ENCODE measurements at regions not wholly inside any gene's neighbourhood (a gene's known extent, or its start where the extent isn't known, plus 50 kb on each side); places are given as distances from the start of the nearest gene placed in this dataset.

- FAIRE-seq: no peak
These were observed 276.2 kb upstream of the PLSCR5 start for GRCh38 chr3:146881356-146881755.

GRCh38 chr3:146873748-146874147 lies 268.6 kb upstream of the PLSCR5 start:
- DNase-seq (ENCODE audit: extremely low spot score, insufficient read length, low read depth) (no peak), FAIRE-seq (no peak)

More at GRCh38 chr3:146881356-146881755, 276.2 kb upstream of the PLSCR5 start:
- DNase-seq (ENCODE audit: extremely low spot score, insufficient read length, low read depth): no peak

- DNase-seq (ENCODE audit: extremely low spot score, insufficient read length, low read depth) (no peak), FAIRE-seq (no peak)
These were observed 260.1 kb upstream of the PLSCR5 start for GRCh38 chr3:146865175-146865755.

GRCh38 chr3:146861262-146861661 lies 256.1 kb upstream of the PLSCR5 start:
- FAIRE-seq (no peak), DNase-seq (ENCODE audit: extremely low spot score, insufficient read length, low read depth) (no peak)

GRCh38 chr3:146854523-146854922 lies 249.4 kb upstream of the PLSCR5 start:
- FAIRE-seq (no peak), DNase-seq (ENCODE audit: extremely low spot score, insufficient read length, low read depth) (no peak)

- no peak for FAIRE-seq
- no peak for DNase-seq (ENCODE audit: extremely low spot score, insufficient read length, low read depth)
These were observed 246.5 kb upstream of the PLSCR5 start for GRCh38 chr3:146851665-146852064.

- no peak for DNase-seq (ENCODE audit: extremely low spot score, insufficient read length, low read depth)
- no peak for FAIRE-seq
These were observed 240.2 kb upstream of the PLSCR5 start for GRCh38 chr3:146845361-146845760.

- FAIRE-seq: no peak
These were observed 238.3 kb upstream of the PLSCR5 start for GRCh38 chr3:146843476-146843875.

GRCh38 chr3:146839727-146840375 lies 234.7 kb upstream of the PLSCR5 start:
- DNase-seq (ENCODE audit: extremely low spot score, insufficient read length, low read depth) (no peak), FAIRE-seq (no peak)

More at GRCh38 chr3:146843476-146843875, 238.3 kb upstream of the PLSCR5 start:
- no peak for DNase-seq (ENCODE audit: extremely low spot score, insufficient read length, low read depth)

GRCh38 chr3:146838221-146838620 lies 233.1 kb upstream of the PLSCR5 start:
- DNase-seq (ENCODE audit: extremely low spot score, insufficient read length, low read depth) (no peak), FAIRE-seq (no peak)

GRCh38 chr3:146834917-146835316 lies 229.8 kb upstream of the PLSCR5 start:
- no peak for FAIRE-seq
- no peak for DNase-seq (ENCODE audit: extremely low spot score, insufficient read length, low read depth)

GRCh38 chr3:146832857-146833458 lies 227.8 kb upstream of the PLSCR5 start:
- FAIRE-seq: no peak
- DNase-seq (ENCODE audit: extremely low spot score, insufficient read length, low read depth): no peak

GRCh38 chr3:146831659-146832058 lies 226.5 kb upstream of the PLSCR5 start:
- no peak for DNase-seq (ENCODE audit: extremely low spot score, insufficient read length, low read depth)
- no peak for FAIRE-seq

GRCh38 chr3:146830231-146830630 lies 225.1 kb upstream of the PLSCR5 start:
- no peak for FAIRE-seq
- no peak for DNase-seq (ENCODE audit: extremely low spot score, insufficient read length, low read depth)

GRCh38 chr3:146827836-146828235 lies 222.7 kb upstream of the PLSCR5 start:
- FAIRE-seq (no peak), DNase-seq (ENCODE audit: extremely low spot score, insufficient read length, low read depth) (no peak)

- FAIRE-seq (no peak), DNase-seq (ENCODE audit: extremely low spot score, insufficient read length, low read depth) (no peak)
These were observed 218.5 kb upstream of the PLSCR5 start for GRCh38 chr3:146823622-146824021.

GRCh38 chr3:146818866-146819265 lies 213.7 kb upstream of the PLSCR5 start:
- FAIRE-seq (no peak), DNase-seq (ENCODE audit: extremely low spot score, insufficient read length, low read depth) (no peak)

GRCh38 chr3:146818301-146818700 lies 213.2 kb upstream of the PLSCR5 start:
- DNase-seq (ENCODE audit: extremely low spot score, insufficient read length, low read depth) (no peak), FAIRE-seq (no peak)

- FAIRE-seq: no peak
These were observed 212.6 kb upstream of the PLSCR5 start for GRCh38 chr3:146817704-146818103.

GRCh38 chr3:146814601-146815315 lies 209.6 kb upstream of the PLSCR5 start:
- no peak for FAIRE-seq

More at GRCh38 chr3:146817704-146818103, 212.6 kb upstream of the PLSCR5 start:
- DNase-seq (ENCODE audit: extremely low spot score, insufficient read length, low read depth): no peak

GRCh38 chr3:146813496-146813895 lies 208.3 kb upstream of the PLSCR5 start:
- no peak for FAIRE-seq

More at GRCh38 chr3:146814601-146815315, 209.6 kb upstream of the PLSCR5 start:
- DNase-seq (ENCODE audit: extremely low spot score, insufficient read length, low read depth): no peak

More at GRCh38 chr3:146813496-146813895, 208.3 kb upstream of the PLSCR5 start:
- DNase-seq (ENCODE audit: extremely low spot score, insufficient read length, low read depth): no peak

Data from GM18507 (cell line).